ENCODE measurements at regions not wholly inside any gene's neighbourhood (a gene's known extent, or its start where the extent isn't known, plus 50 kb on each side); places are given as distances from the start of the nearest gene placed in this dataset.

DNA sequence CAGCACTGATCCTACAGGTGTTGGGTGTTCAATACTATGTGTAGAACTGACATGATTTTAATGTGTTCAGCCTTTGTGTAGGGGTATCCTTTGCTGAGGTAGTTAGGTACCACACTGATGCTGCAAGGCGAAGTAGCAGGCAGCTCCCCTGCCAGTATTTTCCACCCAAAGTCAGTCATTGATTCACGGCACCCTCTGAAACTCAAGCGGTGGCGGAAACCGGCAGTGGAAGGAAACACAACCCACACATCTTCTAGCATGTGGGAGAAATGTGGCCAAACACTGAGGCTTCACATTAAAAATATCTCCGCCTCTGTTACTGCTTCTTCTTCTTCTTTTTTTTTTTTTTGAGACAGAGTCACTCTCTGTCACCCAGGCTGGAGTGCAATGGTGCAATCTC is 126.3 kb downstream of the AASDH start:
- TF ChIP-seq, protein P1, sequence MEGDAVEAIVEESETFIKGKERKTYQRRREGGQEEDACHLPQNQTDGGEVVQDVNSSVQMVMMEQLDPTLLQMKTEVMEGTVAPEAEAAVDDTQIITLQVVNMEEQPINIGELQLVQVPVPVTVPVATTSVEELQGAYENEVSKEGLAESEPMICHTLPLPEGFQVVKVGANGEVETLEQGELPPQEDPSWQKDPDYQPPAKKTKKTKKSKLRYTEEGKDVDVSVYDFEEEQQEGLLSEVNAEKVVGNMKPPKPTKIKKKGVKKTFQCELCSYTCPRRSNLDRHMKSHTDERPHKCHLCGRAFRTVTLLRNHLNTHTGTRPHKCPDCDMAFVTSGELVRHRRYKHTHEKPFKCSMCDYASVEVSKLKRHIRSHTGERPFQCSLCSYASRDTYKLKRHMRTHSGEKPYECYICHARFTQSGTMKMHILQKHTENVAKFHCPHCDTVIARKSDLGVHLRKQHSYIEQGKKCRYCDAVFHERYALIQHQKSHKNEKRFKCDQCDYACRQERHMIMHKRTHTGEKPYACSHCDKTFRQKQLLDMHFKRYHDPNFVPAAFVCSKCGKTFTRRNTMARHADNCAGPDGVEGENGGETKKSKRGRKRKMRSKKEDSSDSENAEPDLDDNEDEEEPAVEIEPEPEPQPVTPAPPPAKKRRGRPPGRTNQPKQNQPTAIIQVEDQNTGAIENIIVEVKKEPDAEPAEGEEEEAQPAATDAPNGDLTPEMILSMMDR (conservative IDR thresholded peaks at IDR 0.05): no peak
- TF ChIP-seq EZH2 (IDR thresholded peaks at IDR 0.05; ENCODE audit: low read depth): no peak
